H9 (cell line): ENCODE measurements at regions not wholly inside any gene's neighbourhood (a gene's known extent, or its start where the extent isn't known, plus 50 kb on each side); places are given as distances from the start of the nearest gene placed in this dataset.

Experiments used
- DNase-seq: peaks from one replicate; pipeline ENCODE4 v3.0.0-alpha.2; 2017
- H2AFZ ChIP-seq: one replicate; pipeline ENCODE4 v1.6.1; 2013; ENCODE audit warnings: mild to moderate bottlenecking, low read length, control low read depth, moderate library complexity
- H2AK5ac ChIP-seq: 2 replicates; pipeline ENCODE4 v1.6.1; 2013; ENCODE audit warnings: low read length, control low read depth, mixed read lengths; ENCODE audit not compliant: insufficient read length
- H2BK120ac ChIP-seq: one replicate; pipeline ENCODE4 v1.6.1; 2013; ENCODE audit warnings: low read depth, mild to moderate bottlenecking, low read length, control low read depth, inconsistent platforms; ENCODE audit not compliant: poor library complexity, severe bottlenecking
- H2BK12ac ChIP-seq: 2 replicates; pipeline ENCODE4 v1.6.1; 2013; ENCODE audit warnings: low read length, control low read depth, mixed read lengths, low read depth; ENCODE audit not compliant: insufficient read length
- H2BK15ac ChIP-seq: 2 replicates; pipeline ENCODE4 v1.6.1; 2013; ENCODE audit warnings: low read depth, low read length, control low read depth
- H2BK20ac ChIP-seq: one replicate; pipeline ENCODE4 v1.6.1; 2013; ENCODE audit warnings: low read depth, mild to moderate bottlenecking, low read length, control low read depth, inconsistent platforms; ENCODE audit not compliant: poor library complexity, severe bottlenecking
- H2BK5ac ChIP-seq: 2 replicates; pipeline ENCODE4 v1.6.1; 2013; ENCODE audit warnings: low read length, control low read depth, mixed read lengths; ENCODE audit not compliant: insufficient read length
- H3K14ac ChIP-seq: 2 replicates; pipeline ENCODE4 v1.6.1; 2013; ENCODE audit warnings: low read length, control low read depth; ENCODE audit not compliant: insufficient read depth
- H3K18ac ChIP-seq: 2 replicates; pipeline ENCODE4 v1.6.1; 2013; ENCODE audit warnings: low read depth, mild to moderate bottlenecking, mixed read lengths, low read length, control low read depth; ENCODE audit not compliant: insufficient read length
- H3K23ac ChIP-seq: 2 replicates; pipeline ENCODE4 v1.6.1; 2013; ENCODE audit warnings: low read length, control low read depth, mixed read lengths, low read depth; ENCODE audit not compliant: insufficient read length
- H3K23me2 ChIP-seq: 2 replicates; pipeline ENCODE4 v1.6.1; 2013; ENCODE audit warnings: low read depth, mild to moderate bottlenecking, mixed read lengths, low read length, control low read depth; ENCODE audit not compliant: insufficient read length, poor library complexity, severe bottlenecking
- H3K27ac ChIP-seq: 2 replicates; pipeline ENCODE4 v1.5.1; 2013; ENCODE audit warnings: low read length, control low read depth, mixed read lengths, low read depth; ENCODE audit not compliant: insufficient read length
- H3K27me3 ChIP-seq: 2 replicates; pipeline ENCODE4 v1.6.1; 2013; ENCODE audit warnings: low read length, control low read depth, inconsistent platforms; ENCODE audit not compliant: insufficient read depth
- H3K4ac ChIP-seq: 2 replicates; pipeline ENCODE4 v1.6.1; 2013; ENCODE audit warnings: low read depth, mild to moderate bottlenecking, control low read depth, inconsistent platforms, low read length, moderate library complexity
- H3K4me1 ChIP-seq: 2 replicates; pipeline ENCODE4 v1.6.1; 2013; ENCODE audit warnings: low read length, control low read depth, inconsistent platforms; ENCODE audit not compliant: insufficient read depth
- H3K4me2 ChIP-seq: 2 replicates; pipeline ENCODE4 v1.6.1; 2013; ENCODE audit warnings: low read length, control low read depth, mixed read lengths; ENCODE audit not compliant: insufficient read length, insufficient read depth
- H3K56ac ChIP-seq: 2 replicates; pipeline ENCODE4 v1.6.1; 2013; ENCODE audit warnings: low read depth, mild to moderate bottlenecking, mixed read lengths, low read length, control low read depth; ENCODE audit not compliant: insufficient read length
- H3K79me1 ChIP-seq: 2 replicates; pipeline ENCODE4 v1.6.1; 2013; ENCODE audit warnings: low read depth, mild to moderate bottlenecking, moderate library complexity, low read length, control low read depth, inconsistent platforms; ENCODE audit not compliant: insufficient read depth, poor library complexity, severe bottlenecking
- H3K79me2 ChIP-seq: 2 replicates; pipeline ENCODE4 v1.6.1; 2013; ENCODE audit warnings: low read length, control low read depth, inconsistent platforms; ENCODE audit not compliant: insufficient read depth
- H3K9ac ChIP-seq: 2 replicates; pipeline ENCODE4 v1.6.1; 2013; ENCODE audit warnings: low read length, control low read depth, mixed read lengths; ENCODE audit not compliant: insufficient read length; ENCODE audit errors: extremely low read depth
- H3K9me3 ChIP-seq: one replicate; pipeline ENCODE4 v1.6.1; 2013; ENCODE audit warnings: low read depth, low read length, inconsistent platforms; ENCODE audit not compliant: control insufficient read depth
- H3T11ph ChIP-seq: one replicate; pipeline ENCODE4 v1.6.1; 2013; ENCODE audit warnings: mild to moderate bottlenecking, low read length, control low read depth, inconsistent platforms
- H4K20me1 ChIP-seq: one replicate; pipeline ENCODE4 v1.6.1; 2013; ENCODE audit not compliant: control insufficient read depth, insufficient read length, insufficient read depth
- H4K5ac ChIP-seq: 2 replicates; pipeline ENCODE4 v1.6.1; 2013; ENCODE audit warnings: low read depth, mild to moderate bottlenecking, mixed read lengths, low read length, control low read depth; ENCODE audit not compliant: insufficient read length
- H4K8ac ChIP-seq: replicated peaks from 2 replicates; pipeline ENCODE4 v1.6.1; 2013; ENCODE audit warnings: low read length, control low read depth, mixed read lengths, low read depth; ENCODE audit not compliant: insufficient read length
- H4K91ac ChIP-seq: 2 replicates; pipeline ENCODE4 v1.6.1; 2013; ENCODE audit warnings: low read depth, mild to moderate bottlenecking, moderate library complexity, mixed read lengths, low read length, control low read depth; ENCODE audit not compliant: insufficient read length
- H3K27ac Mint-ChIP-seq, 3 experiments: 2 replicates in 2 of 3; 3 replicates in 1 of 3; pipeline ENCODE4 v1.8.0; 2020 to 2021; ENCODE audit warnings: mixed read lengths in 3 of 3, mild to moderate bottlenecking in 1 of 3, moderate library complexity in 1 of 3
- H3K27me3 Mint-ChIP-seq: 2 replicates; pipeline ENCODE4 v1.8.0; 2021; ENCODE audit warnings: low read depth, mild to moderate bottlenecking, moderate library complexity, mixed read lengths
- H3K36me3 Mint-ChIP-seq, 3 experiments: 2 replicates in 2 of 3; 3 replicates in 1 of 3; pipeline ENCODE4 v1.8.0; 2020 to 2021; ENCODE audit warnings: low read depth in 3 of 3, mixed read lengths in 3 of 3; ENCODE audit not compliant: insufficient read depth in 1 of 3
- H3K4me1 Mint-ChIP-seq, 2 experiments: 2 replicates each; pipeline ENCODE4 v1.8.0; 2020; ENCODE audit warnings: mixed read lengths in 2 of 2
- H3K4me3 Mint-ChIP-seq, 2 experiments: 2 replicates in 1 of 2; 3 replicates in 1 of 2; pipeline ENCODE4 v1.8.0; 2020 to 2021; ENCODE audit warnings: mild to moderate bottlenecking in 2 of 2, mixed read lengths in 2 of 2, moderate library complexity in 1 of 2
- H3K9me3 Mint-ChIP-seq, 2 experiments: 2 replicates in 1 of 2; 3 replicates in 1 of 2; pipeline ENCODE4 v1.8.0; 2020; ENCODE audit warnings: mild to moderate bottlenecking in 2 of 2, mixed read lengths in 2 of 2, moderate library complexity in 1 of 2
- CTCF ChIP-seq: fragments of 200-600 bp; sonication (generic); conservative IDR thresholded peaks from 3 replicates; pipeline ENCODE4 v1.8.0; 2021; ENCODE audit warnings: antibody characterized with exemption, mild to moderate bottlenecking
- WGBS: extraction: QIAGEN DNeasy Blood & Tissue Kit; methylation state at CpG from one replicate; pipeline ENCODE4 v1.1.7; 2013; ENCODE audit warnings: missing lambda C conversion rate, low lambda C conversion rate, mixed read lengths; ENCODE audit not compliant: insufficient read length; ENCODE audit errors: extremely low coverage; 5-methylcytosine and 5-hydroxymethylcytosine counted together

- Histone ChIP-seq H3K14ac (no peak overlapping the region), H4K8ac (no peak overlapping the region), H2AFZ (no peak overlapping the region), H3K23ac (no peak overlapping the region), H3K23me2 (no peaks in the 10 kb centered on the region), H2BK20ac (no peak overlapping the region), H3K79me2 (no peaks in the 10 kb centered on the region), H3K56ac (no peak overlapping the region), H3K9ac (no peak overlapping the region), H2BK15ac (no peak overlapping the region), H4K5ac (no peak overlapping the region), H3K4ac (no peak overlapping the region), H4K91ac (no peak overlapping the region), H3T11ph (no peak overlapping the region), H2AK5ac (no peak overlapping the region), H3K27me3 (no peaks in the 10 kb centered on the region), H3K9me3 (no peaks in the 10 kb centered on the region), H3K18ac (no peak overlapping the region), H2BK12ac (no peak overlapping the region), H3K27ac (no peak overlapping the region), H3K4me2 (no peak overlapping the region), H3K79me1 (no peaks in the 10 kb centered on the region), H2BK120ac (no peak overlapping the region), H4K20me1 (no peaks in the 10 kb centered on the region), H3K4me1 (peaks cover 6% of the 10 kb centered on the region; the same call in 1 of the 2 replicates), H2BK5ac (no peak overlapping the region)
- no peak for TF ChIP-seq CTCF
- Mint-ChIP-seq H3K27me3 (no peaks in the 10 kb centered on the region), H3K36me3 (no peaks in the 10 kb centered on the region), H3K4me1 (peaks cover 39 to 46% of the 10 kb centered on the region in 2 experiments), H3K27ac (peak overlapping the region in 1 of 3 experiments; percentile 17; a peak in 2 of 7 replicates), H3K9me3 (no peaks in the 10 kb centered on the region), H3K4me3 (no peak overlapping the region)
- no peak for DNase-seq
- WGBS, result no CpG with 5 or more reads among the region's 1 CpG
Measured at GRCh38 chr18:38961880-38962279, 1396.3 kb upstream of the CELF4 start.
